ENCODE measurements at regions not wholly inside any gene's neighbourhood (a gene's known extent, or its start where the extent isn't known, plus 50 kb on each side); places are given as distances from the start of the nearest gene placed in this dataset.

- DNase-seq, result no peak
- H3K4me1 ChIP-seq, result no peaks in the 10 kb centered on the region
- no peak overlapping the region for H3K4me3 ChIP-seq
- 94 to 97% methylated on average over 1 of the region's 1 CpG for WGBS, 2 donors
- H3K36me3 ChIP-seq (ENCODE audit: low read depth, missing control alignments), result no peaks in the 10 kb centered on the region
- no peak for TF ChIP-seq CTCF (IDR thresholded peaks at IDR 0.05)
- no peak for TF ChIP-seq POLR2A (IDR thresholded peaks at IDR 0.05)
- intact Hi-C loops (cut with DNase I; ENCODE audit: low total_unique reads), result no loop called here
- no peak overlapping the region for H3K27ac ChIP-seq
- H3K9me3 ChIP-seq, result no peaks in the 10 kb centered on the region
- H3K27me3 ChIP-seq, result no peaks in the 10 kb centered on the region
Measured at GRCh38 chr11:122395282-122395681, 260.2 kb upstream of the UBASH3B start.

- intact Hi-C loops (cut with DNase I; ENCODE audit: low total_unique reads), result no loop called here
- no peak overlapping the region for H3K27ac ChIP-seq
- no peak overlapping the region for H3K4me3 ChIP-seq
- no peaks in the 10 kb centered on the region for H3K4me1 ChIP-seq
- no peaks in the 10 kb centered on the region for H3K27me3 ChIP-seq
- H3K36me3 ChIP-seq (ENCODE audit: low read depth, missing control alignments), result no peaks in the 10 kb centered on the region
- no peaks in the 10 kb centered on the region for H3K9me3 ChIP-seq
- TF ChIP-seq CTCF (IDR thresholded peaks at IDR 0.05) (no peak), POLR2A (IDR thresholded peaks at IDR 0.05) (no peak)
- WGBS, 2 donors, result 90 to 91% methylated on average over 3 of the region's 3 CpGs
- no peak for DNase-seq
Measured at GRCh38 chr11:122394313-122394712, 261.2 kb upstream of the UBASH3B start.

GRCh38 chr11:122393209-122393860 lies 262.2 kb upstream of the UBASH3B start:
- H3K4me1 ChIP-seq, result no peaks in the 10 kb centered on the region
- DNase-seq, result no peak
- TF ChIP-seq POLR2A (IDR thresholded peaks at IDR 0.05), result no peak
- no peak for TF ChIP-seq CTCF (IDR thresholded peaks at IDR 0.05)
- H3K27ac ChIP-seq, result no peak overlapping the region
- H3K36me3 ChIP-seq (ENCODE audit: low read depth, missing control alignments), result no peaks in the 10 kb centered on the region
- H3K27me3 ChIP-seq, result no peaks in the 10 kb centered on the region
- no peak overlapping the region for H3K4me3 ChIP-seq
- no peaks in the 10 kb centered on the region for H3K9me3 ChIP-seq
- WGBS, 2 donors, result 89 to 95% methylated on average over 3 to 4 of the region's 4 CpGs
- intact Hi-C loops (cut with DNase I; ENCODE audit: low total_unique reads), result no loop called here

- Histone ChIP-seq H3K27me3 (no peaks in the 10 kb centered on the region), H3K36me3 (ENCODE audit: low read depth, missing control alignments) (no peaks in the 10 kb centered on the region), H3K4me1 (no peaks in the 10 kb centered on the region), H3K27ac (no peak overlapping the region), H3K4me3 (no peak overlapping the region), H3K9me3 (no peaks in the 10 kb centered on the region)
- no peak for DNase-seq
- TF ChIP-seq CTCF (IDR thresholded peaks at IDR 0.05) (no peak), POLR2A (IDR thresholded peaks at IDR 0.05) (no peak)
- 43 to 65% methylated on average over 3 of the region's 3 CpGs for WGBS, 2 donors
- intact Hi-C loops (cut with DNase I; ENCODE audit: low total_unique reads), result no loop called here
Measured at GRCh38 chr11:122392508-122392907, 263.0 kb upstream of the UBASH3B start.

- intact Hi-C loops (cut with DNase I; ENCODE audit: low total_unique reads), result no loop called here
- no peak for TF ChIP-seq CTCF (IDR thresholded peaks at IDR 0.05)
- Histone ChIP-seq H3K27me3 (no peaks in the 10 kb centered on the region), H3K4me3 (no peak overlapping the region), H3K9me3 (no peaks in the 10 kb centered on the region), H3K4me1 (no peaks in the 10 kb centered on the region), H3K27ac (no peak overlapping the region), H3K36me3 (ENCODE audit: low read depth, missing control alignments) (no peaks in the 10 kb centered on the region)
- DNase-seq, result no peak
Measured at GRCh38 chr11:122391049-122391448, 264.5 kb upstream of the UBASH3B start.

All from testis (tissue), 2 donors.